ENCODE measurements at regions not wholly inside any gene's neighbourhood (a gene's known extent, or its start where the extent isn't known, plus 50 kb on each side); places are given as distances from the start of the nearest gene placed in this dataset.

DNA sequence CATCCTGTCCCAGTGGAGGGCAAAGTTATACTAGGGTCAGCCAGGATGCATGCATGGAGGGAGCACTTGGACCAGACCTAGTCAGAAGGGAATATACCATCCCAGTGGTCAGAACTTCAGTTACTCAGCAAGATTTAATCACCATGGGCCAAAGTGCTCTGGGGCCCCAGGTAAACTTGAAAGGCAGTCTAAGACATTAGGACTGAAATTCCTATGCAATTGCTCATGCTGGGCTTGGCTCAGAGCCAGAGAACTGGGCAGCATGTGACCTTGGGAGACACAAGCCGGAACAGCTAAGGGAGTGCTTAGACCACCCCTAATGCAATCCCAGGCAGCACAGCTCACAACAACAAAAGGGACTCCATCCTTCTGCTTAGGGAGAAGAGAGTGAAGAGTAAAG is 401.3 kb downstream of the KCNJ3 start:
- Histone ChIP-seq H3K9me3 (ENCODE audit: insufficient read depth, low read depth, low read length) (peaks cover 8% of the 10 kb centered on the region; the same call in 1 of the 2 replicates), H3K4me3 (ENCODE audit: low read length, poor library complexity, severe bottlenecking) (no peak overlapping the region), H4K20me1 (ENCODE audit: insufficient read depth, low read length, poor library complexity, severe bottlenecking) (no peaks in the 10 kb centered on the region), H3K9ac (ENCODE audit: low read depth, low read length, poor library complexity, severe bottlenecking) (no peak overlapping the region), H2AFZ (ENCODE audit: low read length) (no peak overlapping the region), H3K27me3 (ENCODE audit: insufficient read depth, low read length, poor library complexity, severe bottlenecking) (no peaks in the 10 kb centered on the region), H3K9me2 (replicated peaks; ENCODE audit: low read depth, low read length) (no peaks in the 10 kb centered on the region), H3K4me1 (ENCODE audit: insufficient read depth, low read length, poor library complexity, severe bottlenecking) (no peaks in the 10 kb centered on the region), H3K4me2 (ENCODE audit: low read depth, low read length, poor library complexity, severe bottlenecking) (no peak overlapping the region), H3K79me2 (ENCODE audit: insufficient read depth, low read length) (no peaks in the 10 kb centered on the region), H3K36me3 (ENCODE audit: insufficient read depth, low read length) (no peaks in the 10 kb centered on the region), H3F3A (ENCODE audit: low read depth) (no peaks in the 10 kb centered on the region)
- TF ChIP-seq, protein P1, sequence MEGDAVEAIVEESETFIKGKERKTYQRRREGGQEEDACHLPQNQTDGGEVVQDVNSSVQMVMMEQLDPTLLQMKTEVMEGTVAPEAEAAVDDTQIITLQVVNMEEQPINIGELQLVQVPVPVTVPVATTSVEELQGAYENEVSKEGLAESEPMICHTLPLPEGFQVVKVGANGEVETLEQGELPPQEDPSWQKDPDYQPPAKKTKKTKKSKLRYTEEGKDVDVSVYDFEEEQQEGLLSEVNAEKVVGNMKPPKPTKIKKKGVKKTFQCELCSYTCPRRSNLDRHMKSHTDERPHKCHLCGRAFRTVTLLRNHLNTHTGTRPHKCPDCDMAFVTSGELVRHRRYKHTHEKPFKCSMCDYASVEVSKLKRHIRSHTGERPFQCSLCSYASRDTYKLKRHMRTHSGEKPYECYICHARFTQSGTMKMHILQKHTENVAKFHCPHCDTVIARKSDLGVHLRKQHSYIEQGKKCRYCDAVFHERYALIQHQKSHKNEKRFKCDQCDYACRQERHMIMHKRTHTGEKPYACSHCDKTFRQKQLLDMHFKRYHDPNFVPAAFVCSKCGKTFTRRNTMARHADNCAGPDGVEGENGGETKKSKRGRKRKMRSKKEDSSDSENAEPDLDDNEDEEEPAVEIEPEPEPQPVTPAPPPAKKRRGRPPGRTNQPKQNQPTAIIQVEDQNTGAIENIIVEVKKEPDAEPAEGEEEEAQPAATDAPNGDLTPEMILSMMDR (conservative IDR thresholded peaks at IDR 0.05; ENCODE audit: low read length), result no peak
- TF ChIP-seq EZH2phosphoT487 (IDR thresholded peaks at IDR 0.05; ENCODE audit: borderline replicate concordance), result no peak

DNA sequence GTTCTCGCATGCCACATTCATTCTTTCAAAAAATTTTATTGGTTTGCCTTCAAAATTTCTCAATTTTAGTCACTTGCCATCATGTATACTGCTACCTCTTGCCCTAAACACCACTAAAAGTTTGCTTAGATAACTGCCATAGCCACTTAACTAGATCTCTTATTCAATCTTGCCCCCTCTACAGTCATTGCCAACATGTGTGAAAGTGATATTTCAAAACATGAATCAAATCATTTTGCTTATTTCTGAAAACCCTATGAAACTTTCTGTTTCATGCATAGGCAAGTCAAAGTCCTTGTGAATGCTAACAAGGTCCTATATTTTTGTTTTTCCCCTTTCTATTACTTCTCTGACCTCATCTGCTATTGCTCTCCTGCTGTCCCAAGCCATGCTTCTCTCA is 397.1 kb downstream of the KCNJ3 start:
- no peaks in the 10 kb centered on the region for H3K27me3 ChIP-seq (ENCODE audit: insufficient read depth, low read length, poor library complexity, severe bottlenecking)
- H3K4me2 ChIP-seq (ENCODE audit: low read depth, low read length, poor library complexity, severe bottlenecking), result no peak overlapping the region
- H3K9me3 ChIP-seq (ENCODE audit: insufficient read depth, low read depth, low read length), result no peaks in the 10 kb centered on the region
- no peaks in the 10 kb centered on the region for H4K20me1 ChIP-seq (ENCODE audit: insufficient read depth, low read length, poor library complexity, severe bottlenecking)
- 0 out of 2 replicates have a peak overlapping the region, but pooled peaks have one; percentile 19 for H2AFZ ChIP-seq (ENCODE audit: low read length)
- H3K4me3 ChIP-seq (ENCODE audit: low read length, poor library complexity, severe bottlenecking), result no peak overlapping the region
- H3K79me2 ChIP-seq (ENCODE audit: insufficient read depth, low read length), result no peaks in the 10 kb centered on the region
- no peaks in the 10 kb centered on the region for H3K4me1 ChIP-seq (ENCODE audit: insufficient read depth, low read length, poor library complexity, severe bottlenecking)
- no peaks in the 10 kb centered on the region for H3K36me3 ChIP-seq (ENCODE audit: insufficient read depth, low read length)
- H3F3A ChIP-seq (ENCODE audit: low read depth), result no peaks in the 10 kb centered on the region
- TF ChIP-seq, protein P1 (conservative IDR thresholded peaks at IDR 0.05; ENCODE audit: low read length), result no peak
- no peak for TF ChIP-seq EZH2phosphoT487 (IDR thresholded peaks at IDR 0.05; ENCODE audit: borderline replicate concordance)
- H3K9me2 ChIP-seq (replicated peaks; ENCODE audit: low read depth, low read length), result no peaks in the 10 kb centered on the region
- no peak overlapping the region for H3K9ac ChIP-seq (ENCODE audit: low read depth, low read length, poor library complexity, severe bottlenecking)

DNA sequence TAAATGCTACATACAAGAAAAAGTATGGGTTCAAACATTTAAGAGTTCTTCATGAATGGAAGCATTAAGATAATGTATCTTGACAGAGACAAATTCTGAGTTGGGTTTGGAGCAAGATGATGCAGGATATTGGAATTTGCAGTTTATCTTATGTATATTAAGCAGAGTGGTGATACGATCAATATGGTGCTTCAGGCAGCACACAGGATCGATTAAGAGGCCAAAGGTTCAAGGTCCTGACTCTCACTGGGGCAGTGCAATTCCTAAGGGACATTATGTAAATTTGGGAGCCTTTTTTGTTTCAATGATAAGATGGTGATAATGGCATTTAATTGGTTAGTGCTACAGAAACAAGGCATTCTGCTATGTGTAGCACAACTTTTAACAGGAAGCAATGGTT is 381.9 kb downstream of the KCNJ3 start:
- TF ChIP-seq, protein P1 (conservative IDR thresholded peaks at IDR 0.05; ENCODE audit: low read length), result no peak
- no peak for TF ChIP-seq EZH2phosphoT487 (IDR thresholded peaks at IDR 0.05; ENCODE audit: borderline replicate concordance)
- no peaks in the 10 kb centered on the region for H4K20me1 ChIP-seq (ENCODE audit: insufficient read depth, low read length, poor library complexity, severe bottlenecking)
- no peaks in the 10 kb centered on the region for H3K27me3 ChIP-seq (ENCODE audit: insufficient read depth, low read length, poor library complexity, severe bottlenecking)
- H3K9me2 ChIP-seq (replicated peaks; ENCODE audit: low read depth, low read length), result no peaks in the 10 kb centered on the region
- no peaks in the 10 kb centered on the region for H3K36me3 ChIP-seq (ENCODE audit: insufficient read depth, low read length)
- no peak overlapping the region for H3K4me3 ChIP-seq (ENCODE audit: low read length, poor library complexity, severe bottlenecking)
- no peaks in the 10 kb centered on the region for H3K79me2 ChIP-seq (ENCODE audit: insufficient read depth, low read length)
- H3F3A ChIP-seq (ENCODE audit: low read depth), result no peaks in the 10 kb centered on the region
- H3K9me3 ChIP-seq (ENCODE audit: insufficient read depth, low read depth, low read length), result no peaks in the 10 kb centered on the region
- H3K4me2 ChIP-seq (ENCODE audit: low read depth, low read length, poor library complexity, severe bottlenecking), result no peak overlapping the region
- no peak overlapping the region for H3K9ac ChIP-seq (ENCODE audit: low read depth, low read length, poor library complexity, severe bottlenecking)
- H2AFZ ChIP-seq (ENCODE audit: low read length), result no peak overlapping the region
- no peaks in the 10 kb centered on the region for H3K4me1 ChIP-seq (ENCODE audit: insufficient read depth, low read length, poor library complexity, severe bottlenecking)
